Left cardiac atrium (tissue), 4 donors: ENCODE measurements at regions not wholly inside any gene's neighbourhood (a gene's known extent, or its start where the extent isn't known, plus 50 kb on each side); places are given as distances from the start of the nearest gene placed in this dataset.

Experiments used
- ATAC-seq, 2 donors: fragments of 200-7000 bp; cut with Tn5 transposase; one replicate each; pipeline ENCODE4 v1.9.1; 2020; ENCODE audit warnings: mild to moderate bottlenecking in 2 of 2, moderate library complexity in 2 of 2
- DNase-seq: peaks from one replicate; pipeline ENCODE4 v3.0.0-alpha.2; 2020
- intact Hi-C, 2 donors: fragments of 100-400 bp; cut with DNase I; formaldehyde crosslinking; loops; one replicate each; pipeline versions ENCODE4 v1.14.1 to v1.15.1; 2022 to 2023
- donor health status: DM: no; HTN: yes; CAD: no.
- donor health status: DM: no; HTN: yes; CAD: no; lungs with severe emphysema.
- donor health status: DM: yes; HTN: yes; CAD: no.
- donor health status: Dilated cardiomyopathy.

- peak; percentile 66 to 73 for ATAC-seq
- DNase-seq = no peak
- intact Hi-C loops = loop anchor here in 1 of 2 donors (10.0 kb wide), 1 partner anchor 196 kb away; no protein-coding TSS in a partner anchor
Measured at GRCh38 chr3:43998836-43999727, 242.6 kb upstream of the TOPAZ1 start.

GRCh38 chr3:43999728-44000319, 241.9 kb upstream of the TOPAZ1 start:
- DNase-seq = no peak
- no peak for ATAC-seq
- intact Hi-C loops = loop anchor here in 1 of 2 donors (10.0 kb wide), 1 partner anchor 195 kb away; no protein-coding TSS in a partner anchor

GRCh38 chr3:44000586-44000985, 241.1 kb upstream of the TOPAZ1 start:
- intact Hi-C loops = no loop called here
- no peak for ATAC-seq

GRCh38 chr3:44001072-44001471, 240.6 kb upstream of the TOPAZ1 start:
- intact Hi-C loops = no loop called here
- ATAC-seq = no peak
- no peak for DNase-seq

More at GRCh38 chr3:44000586-44000985, 241.1 kb upstream of the TOPAZ1 start:
- DNase-seq = no peak

GRCh38 chr3:44003801-44004200, 237.9 kb upstream of the TOPAZ1 start:
- no peak for DNase-seq
- ATAC-seq = no peak
- intact Hi-C loops = no loop called here

- no peak for ATAC-seq
- no peak for DNase-seq
- intact Hi-C loops = no loop called here
Measured at GRCh38 chr3:44011680-44012079, 230.0 kb upstream of the TOPAZ1 start.

- intact Hi-C loops = no loop called here
- ATAC-seq (no peak), DNase-seq (no peak)
Measured at GRCh38 chr3:44012160-44012899, 229.4 kb upstream of the TOPAZ1 start.

GRCh38 chr3:44013967-44014366, 227.7 kb upstream of the TOPAZ1 start:
- no peak for ATAC-seq
- intact Hi-C loops = no loop called here

GRCh38 chr3:44015170-44015569, 226.5 kb upstream of the TOPAZ1 start:
- ATAC-seq (no peak), DNase-seq (no peak)
- intact Hi-C loops = no loop called here

More at GRCh38 chr3:44013967-44014366, 227.7 kb upstream of the TOPAZ1 start:
- DNase-seq = no peak

GRCh38 chr3:44016818-44017217, 224.9 kb upstream of the TOPAZ1 start:
- intact Hi-C loops = no loop called here
- no peak for DNase-seq
- no peak for ATAC-seq

- no peak for ATAC-seq
- DNase-seq = no peak
- intact Hi-C loops = no loop called here
Measured at GRCh38 chr3:44018926-44019325, 222.8 kb upstream of the TOPAZ1 start.

GRCh38 chr3:44019736-44020135, 221.9 kb upstream of the TOPAZ1 start:
- intact Hi-C loops = no loop called here
- ATAC-seq = no peak
- DNase-seq = no peak

- no peak for ATAC-seq
- DNase-seq = no peak
- intact Hi-C loops = no loop called here
Measured at GRCh38 chr3:44020143-44020542, 221.5 kb upstream of the TOPAZ1 start.

- ATAC-seq = no peak
- DNase-seq = no peak
- intact Hi-C loops = no loop called here
Measured at GRCh38 chr3:44021651-44022594, 219.8 kb upstream of the TOPAZ1 start.

GRCh38 chr3:44023961-44024593, 217.6 kb upstream of the TOPAZ1 start:
- intact Hi-C loops = no loop called here
- DNase-seq (no peak), ATAC-seq (no peak)

GRCh38 chr3:44026220-44026865, 215.3 kb upstream of the TOPAZ1 start:
- intact Hi-C loops = no loop called here
- ATAC-seq (no peak), DNase-seq (no peak)

- intact Hi-C loops = no loop called here
- ATAC-seq = no peak
- no peak for DNase-seq
Measured at GRCh38 chr3:44029100-44029499, 212.6 kb upstream of the TOPAZ1 start.

GRCh38 chr3:44030285-44030684, 211.4 kb upstream of the TOPAZ1 start:
- intact Hi-C loops = no loop called here
- no peak for ATAC-seq
- DNase-seq = no peak
